ENCODE measurements at regions not wholly inside any gene's neighbourhood (a gene's known extent, or its start where the extent isn't known, plus 50 kb on each side); places are given as distances from the start of the nearest gene placed in this dataset.

DNA sequence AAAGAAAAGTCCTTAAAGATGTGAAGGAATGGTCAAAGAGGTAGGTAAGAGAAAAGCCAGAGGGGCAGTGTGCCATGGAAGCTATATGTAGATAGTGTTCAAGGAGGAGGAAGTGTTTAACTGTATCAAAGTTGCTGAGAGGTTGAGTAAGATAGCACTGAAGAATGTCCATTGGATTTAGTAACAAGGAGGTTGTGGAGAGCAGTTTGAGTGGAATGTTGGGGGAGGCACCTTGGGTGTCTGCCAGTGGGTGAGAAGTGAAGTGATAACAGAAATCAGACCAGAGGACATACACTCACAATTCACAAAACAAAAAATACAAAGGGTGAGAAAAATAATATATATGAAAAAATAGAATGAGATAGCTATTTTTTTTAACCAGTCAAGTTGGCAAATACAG lies 121.3 kb upstream of the AMOT start:
- H2AFZ ChIP-seq (ENCODE audit: low read length): no peak overlapping the region
- H3K36me3 ChIP-seq (replicated peaks in 1 of 2; ENCODE audit: control insufficient read depth in 1 of 2, insufficient read depth in 2 of 2, low read length in 2 of 2): no peaks in the 10 kb centered on the region
- no peak overlapping the region for H3K4me3 ChIP-seq (replicated peaks in 1 of 3; ENCODE audit: insufficient read depth in 1 of 3, low read depth in 2 of 3, low read length in 3 of 3)
- H3K27ac ChIP-seq (ENCODE audit: extremely low read length, insufficient read depth, low read length): no peak overlapping the region
- no peak overlapping the region for H3K4me2 ChIP-seq (ENCODE audit: low read depth, low read length)
- H4K20me1 ChIP-seq (ENCODE audit: insufficient read depth, low read length): no peaks in the 10 kb centered on the region
- intact Hi-C loops (cut with micrococcal nuclease; ENCODE audit: unreplicated experiment): no loop called here
- in situ Hi-C loops (cut with HindIII; ENCODE audit: extremely low pct_ligation_motif_present, low pct_unique_long_range_greater_than_20kb): no loop called here
- no peak overlapping the region for H3K9ac ChIP-seq (ENCODE audit: insufficient read depth, low read depth, low read length)
- no peaks in the 10 kb centered on the region for H3K4me1 ChIP-seq (ENCODE audit: insufficient read depth, low read length)
- ATAC-seq: no peak
- no peaks in the 10 kb centered on the region for H3K9me3 ChIP-seq (ENCODE audit: low read length)
- ChIA-PET POLR2A (no interaction called here), CTCF (ENCODE audit: low intra/inter-chr PET ratio, low total read pairs) (no interaction called here)
- no peak for FAIRE-seq
- TF ChIP-seq, protein P1, sequence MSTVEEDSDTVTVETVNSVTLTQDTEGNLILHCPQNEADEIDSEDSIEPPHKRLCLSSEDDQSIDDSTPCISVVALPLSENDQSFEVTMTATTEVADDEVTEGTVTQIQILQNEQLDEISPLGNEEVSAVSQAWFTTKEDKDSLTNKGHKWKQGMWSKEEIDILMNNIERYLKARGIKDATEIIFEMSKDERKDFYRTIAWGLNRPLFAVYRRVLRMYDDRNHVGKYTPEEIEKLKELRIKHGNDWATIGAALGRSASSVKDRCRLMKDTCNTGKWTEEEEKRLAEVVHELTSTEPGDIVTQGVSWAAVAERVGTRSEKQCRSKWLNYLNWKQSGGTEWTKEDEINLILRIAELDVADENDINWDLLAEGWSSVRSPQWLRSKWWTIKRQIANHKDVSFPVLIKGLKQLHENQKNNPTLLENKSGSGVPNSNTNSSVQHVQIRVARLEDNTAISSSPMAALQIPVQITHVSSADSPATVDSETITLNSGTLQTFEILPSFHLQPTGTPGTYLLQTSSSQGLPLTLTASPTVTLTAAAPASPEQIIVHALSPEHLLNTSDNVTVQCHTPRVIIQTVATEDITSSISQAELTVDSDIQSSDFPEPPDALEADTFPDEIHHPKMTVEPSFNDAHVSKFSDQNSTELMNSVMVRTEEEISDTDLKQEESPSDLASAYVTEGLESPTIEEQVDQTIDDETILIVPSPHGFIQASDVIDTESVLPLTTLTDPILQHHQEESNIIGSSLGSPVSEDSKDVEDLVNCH (CRISPR knock-in tag; IDR thresholded peaks at IDR 0.05): no peak
- TF ChIP-seq SIN3B (IDR thresholded peaks at IDR 0.05; ENCODE audit: low read length): no peak
- TF ChIP-seq ZNF556 (CRISPR knock-in tag; IDR thresholded peaks at IDR 0.05; ENCODE audit: borderline replicate concordance): no peak
- no peak for TF ChIP-seq ZC3H13 (CRISPR knock-in tag; IDR thresholded peaks at IDR 0.05)
- no peak for TF ChIP-seq TEAD3 (CRISPR knock-in tag; optimal IDR thresholded peaks at IDR 0.05; ENCODE audit: borderline replicate concordance)
- TF ChIP-seq, protein P2, sequence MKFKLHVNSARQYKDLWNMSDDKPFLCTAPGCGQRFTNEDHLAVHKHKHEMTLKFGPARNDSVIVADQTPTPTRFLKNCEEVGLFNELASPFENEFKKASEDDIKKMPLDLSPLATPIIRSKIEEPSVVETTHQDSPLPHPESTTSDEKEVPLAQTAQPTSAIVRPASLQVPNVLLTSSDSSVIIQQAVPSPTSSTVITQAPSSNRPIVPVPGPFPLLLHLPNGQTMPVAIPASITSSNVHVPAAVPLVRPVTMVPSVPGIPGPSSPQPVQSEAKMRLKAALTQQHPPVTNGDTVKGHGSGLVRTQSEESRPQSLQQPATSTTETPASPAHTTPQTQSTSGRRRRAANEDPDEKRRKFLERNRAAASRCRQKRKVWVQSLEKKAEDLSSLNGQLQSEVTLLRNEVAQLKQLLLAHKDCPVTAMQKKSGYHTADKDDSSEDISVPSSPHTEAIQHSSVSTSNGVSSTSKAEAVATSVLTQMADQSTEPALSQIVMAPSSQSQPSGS (CRISPR knock-in tag; IDR thresholded peaks at IDR 0.05): no peak
- TF ChIP-seq MYC (CRISPR knock-in tag; IDR thresholded peaks at IDR 0.05; ENCODE audit: borderline replicate concordance): no peak
- TF ChIP-seq NFATC3 (CRISPR knock-in tag; IDR thresholded peaks at IDR 0.05): no peak
- no peak for TF ChIP-seq ZNF282 (IDR thresholded peaks at IDR 0.05; ENCODE audit: partially characterized antibody)
- TF ChIP-seq NFRKB (IDR thresholded peaks at IDR 0.05): no peak
- H3K79me2 ChIP-seq (ENCODE audit: insufficient read depth, low read length): no peaks in the 10 kb centered on the region
- H3K27me3 ChIP-seq (ENCODE audit: control insufficient read depth in 1 of 2, insufficient read depth in 2 of 2, low read length in 2 of 2): no peaks in the 10 kb centered on the region
- BruUV-seq (replicated peaks): no TSS peak
- no peak for DNase-seq (ENCODE audit: low spot score)
